ENCODE measurements at regions not wholly inside any gene's neighbourhood (a gene's known extent, or its start where the extent isn't known, plus 50 kb on each side); places are given as distances from the start of the nearest gene placed in this dataset.

GRCh38 chr14:97113339-97113738 lies 316.2 kb downstream of the VRK1 start:
- H3K27ac ChIP-seq (replicated peaks in 1 of 4): no peak overlapping the region
- H3K36me3 ChIP-seq: no peaks in the 10 kb centered on the region
- 33% methylated on average over 7 of the region's 7 CpGs for WGBS
- peaks cover 0 to 15% (median 5%) of the 10 kb centered on the region in 4 donors for H3K9me3 ChIP-seq
- DNase-seq (ENCODE audit: extremely low spot score): no peak
- no peak for TF ChIP-seq EP300 (IDR thresholded peaks at IDR 0.05)
- TF ChIP-seq CTCF (IDR thresholded peaks at IDR 0.05): no peak
- TF ChIP-seq POLR2AphosphoS5 (IDR thresholded peaks at IDR 0.05): no peak
- TF ChIP-seq POLR2A (IDR thresholded peaks at IDR 0.05; ENCODE audit: low read depth): no peak
- intact Hi-C loops (cut with DNase I): no loop called here
- H3K4me1 ChIP-seq: no peaks in the 10 kb centered on the region
- H3K4me3 ChIP-seq: no peak overlapping the region
- H3K27me3 ChIP-seq: peaks cover 0 to 20% (median 0%) of the 10 kb centered on the region in 4 donors

GRCh38 chr14:97116546-97116945 lies 319.4 kb downstream of the VRK1 start:
- Histone ChIP-seq H3K36me3 (no peaks in the 10 kb centered on the region), H3K9me3 (no peaks in the 10 kb centered on the region), H3K27ac (replicated peaks in 1 of 4) (no peak overlapping the region), H3K27me3 (peaks cover 0 to 23% (median 0%) of the 10 kb centered on the region in 4 donors), H3K4me1 (no peaks in the 10 kb centered on the region), H3K4me3 (no peak overlapping the region)
- no peak for DNase-seq (ENCODE audit: extremely low spot score)
- TF ChIP-seq POLR2AphosphoS5 (IDR thresholded peaks at IDR 0.05): no peak
- no peak for TF ChIP-seq CTCF (IDR thresholded peaks at IDR 0.05)
- 86% methylated on average over 3 of the region's 3 CpGs for WGBS
- intact Hi-C loops (cut with DNase I): no loop called here

- Histone ChIP-seq H3K27me3 (peaks cover 0 to 29% (median 0%) of the 10 kb centered on the region in 4 donors), H3K27ac (replicated peaks in 1 of 4) (no peak overlapping the region), H3K4me3 (no peak overlapping the region), H3K9me3 (no peaks in the 10 kb centered on the region), H3K4me1 (no peaks in the 10 kb centered on the region), H3K36me3 (no peaks in the 10 kb centered on the region)
- intact Hi-C loops (cut with DNase I): no loop called here
- no peak for DNase-seq (ENCODE audit: extremely low spot score)
- no peak for TF ChIP-seq POLR2A (IDR thresholded peaks at IDR 0.05; ENCODE audit: low read depth)
- TF ChIP-seq EP300 (IDR thresholded peaks at IDR 0.05): no peak
- no peak for TF ChIP-seq POLR2AphosphoS5 (IDR thresholded peaks at IDR 0.05)
- TF ChIP-seq CTCF (IDR thresholded peaks at IDR 0.05): no peak
- 68% methylated on average over 5 of the region's 8 CpGs for WGBS
Measured at GRCh38 chr14:97117693-97118092, 320.5 kb downstream of the VRK1 start.

GRCh38 chr14:97120204-97120603 lies 323.0 kb downstream of the VRK1 start:
- 86% methylated on average over 3 of the region's 3 CpGs for WGBS
- DNase-seq (ENCODE audit: extremely low spot score): no peak
- H3K4me3 ChIP-seq: no peak overlapping the region
- intact Hi-C loops (cut with DNase I): no loop called here
- peaks cover 0 to 23% (median 0%) of the 10 kb centered on the region in 4 donors for H3K27me3 ChIP-seq
- H3K36me3 ChIP-seq: no peaks in the 10 kb centered on the region
- no peak overlapping the region for H3K27ac ChIP-seq (replicated peaks in 1 of 4)
- no peaks in the 10 kb centered on the region for H3K4me1 ChIP-seq
- TF ChIP-seq POLR2A (IDR thresholded peaks at IDR 0.05; ENCODE audit: low read depth) (no peak), EP300 (IDR thresholded peaks at IDR 0.05) (no peak), POLR2AphosphoS5 (IDR thresholded peaks at IDR 0.05) (no peak), CTCF (IDR thresholded peaks at IDR 0.05) (no peak)
- H3K9me3 ChIP-seq: no peaks in the 10 kb centered on the region

- no peak for DNase-seq (ENCODE audit: extremely low spot score)
- Histone ChIP-seq H3K27ac (replicated peaks in 1 of 4) (no peak overlapping the region), H3K4me3 (no peak overlapping the region), H3K36me3 (no peaks in the 10 kb centered on the region), H3K9me3 (no peaks in the 10 kb centered on the region), H3K27me3 (peaks cover 0 to 21% (median 0%) of the 10 kb centered on the region in 4 donors), H3K4me1 (no peaks in the 10 kb centered on the region)
- 76% methylated on average over 2 of the region's 2 CpGs for WGBS
- intact Hi-C loops (cut with DNase I): no loop called here
- TF ChIP-seq POLR2AphosphoS5 (IDR thresholded peaks at IDR 0.05): no peak
- no peak for TF ChIP-seq CTCF (IDR thresholded peaks at IDR 0.05)
- TF ChIP-seq POLR2A (IDR thresholded peaks at IDR 0.05; ENCODE audit: low read depth): no peak
- TF ChIP-seq EP300 (IDR thresholded peaks at IDR 0.05): no peak
Measured at GRCh38 chr14:97120611-97121031, 323.4 kb downstream of the VRK1 start.
